ENCODE measurements at regions not wholly inside any gene's neighbourhood (a gene's known extent, or its start where the extent isn't known, plus 50 kb on each side); places are given as distances from the start of the nearest gene placed in this dataset.
"Not testable (repeated sequence)": the region's sequence is repeated elsewhere in the genome, so short reads cannot be mapped to it uniquely, and the experiment has no call there.

DNA sequence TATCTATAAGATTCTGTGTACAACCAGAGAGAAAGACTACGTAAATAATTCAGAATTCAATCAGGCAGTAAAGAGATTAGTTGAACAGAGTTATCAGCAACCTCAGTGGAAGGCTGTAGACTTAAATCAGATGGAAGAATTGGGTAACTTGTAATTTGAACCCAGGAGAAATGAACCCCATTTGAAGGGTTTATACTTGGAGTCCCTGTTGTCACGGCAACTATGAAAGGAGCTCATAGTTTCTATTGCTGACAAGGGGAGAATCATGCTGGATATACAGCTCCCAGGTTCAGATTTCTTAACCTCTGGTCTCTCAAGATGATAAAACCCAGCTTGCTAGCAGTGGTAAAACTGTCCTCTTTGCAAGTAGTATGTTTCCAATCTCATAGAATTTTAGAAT lies 54.4 kb upstream of the BMP4 start:
- no peak for DNase-seq

- DNase-seq: no peak
Measured at GRCh38 chr14:54023027-54023426, 66.4 kb upstream of the BMP4 start.

DNA sequence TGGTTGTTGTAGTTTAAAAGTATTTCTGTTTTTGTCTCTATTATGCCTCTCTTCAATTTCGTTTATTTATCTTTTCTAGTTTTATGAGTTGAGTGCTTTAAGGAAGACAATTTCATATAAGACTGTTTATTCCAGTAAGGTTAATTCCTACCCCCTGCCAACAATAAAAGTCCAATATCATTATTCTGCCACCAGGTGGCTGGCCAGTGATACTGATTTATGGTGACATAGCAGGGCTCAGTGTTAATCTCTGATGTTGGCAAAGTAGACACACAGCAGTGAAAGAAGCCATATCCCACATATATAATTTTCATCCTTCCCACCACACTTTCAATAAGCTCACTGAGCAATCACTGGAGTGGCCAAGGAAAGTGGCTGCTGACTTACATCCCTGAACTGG lies 69.0 kb upstream of the BMP4 start:
- no peak for DNase-seq

DNA sequence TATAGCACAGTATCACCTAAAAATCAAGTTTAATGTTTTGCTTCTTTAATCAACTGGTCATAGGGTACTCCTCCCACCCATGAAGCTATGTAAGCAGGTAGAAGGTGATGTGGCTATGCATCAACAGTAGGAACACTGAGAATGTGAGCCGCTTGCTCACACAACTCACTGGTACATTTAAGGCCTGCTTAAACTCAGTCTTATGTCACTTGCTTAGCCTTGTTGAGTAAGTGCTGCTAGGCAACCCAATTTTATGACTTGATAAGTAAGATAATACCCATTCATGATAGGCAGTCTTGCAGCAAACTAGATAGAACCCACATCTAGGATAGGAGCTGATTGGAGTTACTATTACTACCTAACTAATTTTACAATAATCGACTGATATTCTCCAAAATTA lies 70.0 kb upstream of the BMP4 start:
- no peak for DNase-seq

- DNase-seq: not testable (repeated sequence)
Measured at GRCh38 chr14:54030996-54031395, 74.4 kb upstream of the BMP4 start.

DNA sequence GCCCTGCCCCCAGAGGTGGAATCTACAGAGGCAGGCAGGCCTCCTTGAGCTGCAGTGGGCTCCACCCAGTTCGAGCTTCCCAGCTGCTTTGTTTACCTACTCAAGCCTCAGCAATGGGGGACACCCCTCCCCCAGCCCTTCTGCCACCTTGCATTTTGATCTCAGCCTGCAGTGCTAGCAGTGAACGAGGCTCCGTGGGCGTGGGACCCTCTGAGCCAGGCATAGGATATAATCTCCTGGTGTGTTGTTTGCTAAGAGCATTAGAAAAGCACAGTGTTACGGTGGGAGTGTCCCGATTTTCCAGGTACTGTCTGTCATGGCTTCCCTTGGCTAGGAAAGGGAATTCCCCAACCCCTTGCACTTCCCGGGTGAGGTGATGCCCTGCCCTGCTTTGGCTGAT lies 76.7 kb upstream of the BMP4 start:
- DNase-seq: not testable (repeated sequence)

DNA sequence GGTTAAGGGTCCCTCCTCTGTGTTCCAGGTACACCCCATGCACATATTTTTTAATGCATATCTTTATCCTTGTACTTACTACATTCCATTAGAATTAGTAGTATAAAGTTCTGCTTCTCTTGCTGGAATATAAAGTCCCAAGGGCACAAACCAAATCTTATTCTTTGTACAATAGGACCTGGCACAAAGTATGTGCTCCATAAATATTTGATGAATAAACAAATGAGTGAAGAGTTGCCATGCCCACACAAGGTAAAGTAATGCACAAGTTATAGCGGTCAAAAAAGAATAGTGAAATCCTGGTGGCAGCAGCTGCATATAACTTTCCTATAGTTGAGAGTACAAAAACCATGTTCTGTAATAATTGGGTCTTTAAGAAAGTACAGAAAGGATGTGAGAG lies 82.1 kb upstream of the BMP4 start:
- no peak for DNase-seq

GRCh38 chr14:54039311-54039710 lies 82.7 kb upstream of the BMP4 start:
- no peak for DNase-seq

DNA sequence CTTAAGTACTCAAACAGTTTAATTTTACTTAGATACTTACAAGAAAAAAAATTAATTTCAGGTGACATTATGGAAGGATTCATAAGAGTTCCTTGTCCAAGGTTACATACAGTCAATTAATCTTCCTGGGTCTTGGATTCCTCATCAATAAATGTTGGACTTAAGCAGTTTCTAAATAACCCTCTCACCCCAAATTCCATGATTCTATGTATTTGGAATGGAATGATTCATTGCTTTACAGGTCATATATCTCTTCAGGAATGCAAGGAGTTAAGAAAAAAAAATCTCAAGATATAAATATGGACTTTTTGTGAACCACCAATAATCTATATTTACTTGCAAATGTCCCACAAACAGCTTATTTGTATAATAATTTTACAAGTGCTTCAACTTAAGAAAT lies 84.2 kb upstream of the BMP4 start:
- no peak for DNase-seq

DNA sequence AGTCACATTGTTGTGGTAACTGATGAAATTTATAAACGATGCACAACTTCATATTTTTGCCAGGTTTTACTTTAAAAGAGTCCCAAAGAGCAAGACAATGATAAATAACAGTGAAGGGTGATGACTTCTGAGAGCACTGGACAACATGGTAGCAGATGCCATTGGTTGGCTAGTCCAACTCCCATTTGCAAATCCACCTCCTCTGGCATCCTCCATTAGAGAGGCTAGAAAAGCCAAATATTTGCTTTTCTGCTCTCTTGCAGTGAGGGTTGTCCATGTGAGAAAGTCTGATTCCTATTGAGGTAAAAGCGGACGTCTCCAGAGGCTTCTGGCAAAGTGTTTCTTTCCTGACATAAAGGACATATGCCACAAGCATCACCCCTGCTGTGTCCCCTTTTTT lies 89.6 kb upstream of the BMP4 start:
- DNase-seq: no peak

DNA sequence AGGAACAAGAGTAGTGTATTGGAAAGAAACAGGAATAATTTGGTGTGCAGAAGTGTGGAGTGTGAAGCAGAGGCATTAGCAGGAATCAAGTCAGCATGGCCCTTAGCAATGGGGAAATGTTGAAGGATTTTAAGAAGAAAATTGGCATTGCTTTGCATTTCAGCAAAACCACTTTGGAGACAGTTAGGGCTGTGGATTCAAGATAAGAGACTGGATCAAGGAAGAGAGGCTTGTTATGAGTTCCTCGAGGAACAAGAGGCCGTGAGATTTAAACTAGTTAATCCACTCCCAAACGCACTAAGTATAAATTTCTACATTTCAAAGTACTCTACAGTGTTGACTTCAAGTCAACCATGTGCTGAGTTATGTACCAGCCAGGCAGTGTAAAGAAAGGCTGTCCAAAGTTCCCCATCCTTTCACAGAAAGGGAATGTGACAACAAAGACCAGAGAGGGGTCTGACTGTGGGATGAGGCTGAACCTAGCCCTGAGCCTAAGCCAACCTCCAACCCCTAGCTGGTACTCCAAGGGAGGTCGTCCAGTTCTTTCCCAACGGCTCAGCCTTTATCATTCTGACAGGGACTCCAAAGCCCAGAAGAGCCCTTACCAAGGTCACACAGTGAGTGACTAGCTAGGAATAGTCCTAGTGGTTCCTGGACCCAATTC lies 91.2 kb upstream of the BMP4 start:
- no peak for DNase-seq

GRCh38 chr14:54048311-54048710 lies 91.7 kb upstream of the BMP4 start:
- no peak for DNase-seq

GRCh38 chr14:54048736-54049135 lies 92.1 kb upstream of the BMP4 start:
- no peak for DNase-seq

- DNase-seq: no peak
Measured at GRCh38 chr14:54050759-54051158, 94.1 kb upstream of the BMP4 start.

DNA sequence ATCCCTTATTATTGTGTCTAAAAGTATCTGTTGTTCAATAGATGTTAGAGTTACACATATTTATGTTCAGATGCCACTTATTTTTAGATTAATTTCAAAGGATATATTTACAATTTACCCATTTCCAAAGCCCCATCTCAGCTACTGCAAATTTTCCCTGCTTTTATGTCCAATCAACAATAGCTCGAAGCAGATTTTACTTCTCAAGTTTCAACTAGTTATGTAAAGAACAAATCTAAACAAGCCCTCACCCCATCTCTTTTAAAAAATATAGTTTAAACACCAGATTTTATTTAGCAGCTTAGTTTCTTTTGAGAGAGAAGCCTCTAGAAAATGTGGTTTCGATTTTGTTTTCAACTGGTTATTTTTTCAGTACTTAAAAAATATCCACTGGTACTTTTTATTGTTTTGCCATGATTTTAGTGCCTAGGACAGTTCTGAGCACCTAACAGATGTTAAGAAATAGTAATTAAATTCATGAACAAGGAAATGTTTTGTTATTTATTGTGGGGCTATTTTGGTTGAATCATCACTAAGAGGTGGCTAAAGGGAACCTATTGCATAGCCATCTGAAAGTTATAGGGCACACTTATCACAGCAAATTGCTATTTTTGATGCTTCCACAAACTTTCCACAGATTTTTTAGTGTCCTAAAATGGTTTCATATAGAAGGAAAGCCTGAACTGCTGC lies 96.2 kb upstream of the BMP4 start:
- DNase-seq: no peak

DNA sequence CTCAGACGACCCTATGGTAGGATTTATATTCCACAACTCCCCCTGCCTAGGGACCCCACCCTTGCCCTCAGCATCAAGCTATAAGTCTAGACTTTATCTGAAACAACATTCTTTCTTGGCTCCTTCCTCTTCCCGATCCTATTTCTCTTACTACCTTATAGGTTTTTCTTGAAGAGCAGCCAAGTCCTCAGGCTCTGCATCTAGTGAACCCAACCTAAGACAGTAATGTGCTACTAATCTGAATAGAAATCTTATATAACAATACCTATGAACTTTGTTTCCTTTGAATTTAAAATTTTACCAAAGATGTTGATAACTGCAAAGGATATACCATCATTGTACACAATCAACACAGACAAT lies 96.7 kb upstream of the BMP4 start:
- DNase-seq: no peak

DNA sequence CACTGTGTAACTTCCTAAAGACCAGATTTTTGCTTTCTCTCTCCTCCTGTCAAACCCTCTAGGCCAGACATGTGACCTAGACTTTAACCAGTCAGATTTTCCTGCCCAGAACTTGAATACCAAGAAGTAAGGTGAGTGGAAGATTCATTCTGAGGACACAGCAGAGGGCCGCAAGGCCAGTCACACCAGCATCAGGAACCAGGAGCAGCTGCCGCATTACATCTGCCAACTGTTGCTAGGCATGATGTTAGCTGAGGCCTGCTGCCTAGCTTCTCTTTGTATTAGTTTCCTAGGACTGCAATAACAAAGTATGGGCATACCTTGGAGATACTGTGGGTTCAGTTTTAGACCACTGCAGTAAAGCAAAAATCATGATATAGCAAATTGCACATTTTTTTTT lies 101.9 kb upstream of the BMP4 start:
- DNase-seq: no peak

- DNase-seq: no peak
Measured at GRCh38 chr14:54083549-54084239, 127.1 kb upstream of the BMP4 start.

DNA sequence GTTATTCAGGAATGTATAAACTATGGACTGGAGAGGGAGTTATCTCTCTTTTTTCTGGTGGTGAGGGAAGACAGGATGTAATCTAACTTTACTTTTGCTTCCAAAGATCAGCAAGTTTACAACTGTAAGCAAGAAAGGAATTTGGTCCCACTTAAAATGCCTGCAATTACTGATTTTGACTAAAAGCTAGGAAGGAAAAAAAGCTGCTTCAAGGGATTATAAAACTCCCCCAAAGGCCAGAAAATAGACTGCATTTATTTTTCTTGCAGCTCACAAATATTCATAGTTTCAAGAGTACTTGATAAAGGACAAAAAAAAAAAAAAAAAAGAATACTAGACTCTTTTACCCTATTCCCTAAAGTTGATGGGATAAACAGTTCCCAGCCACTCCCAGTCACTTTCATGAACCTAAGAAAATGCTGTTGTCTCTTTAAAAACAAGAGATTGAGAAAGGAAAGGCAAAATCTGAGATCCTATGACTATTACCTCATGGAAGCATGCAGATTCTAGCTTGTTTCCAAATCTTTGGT lies 128.7 kb upstream of the BMP4 start:
- no peak for DNase-seq

GRCh38 chr14:54085841-54086240 lies 129.2 kb upstream of the BMP4 start:
- no peak for DNase-seq

DNA sequence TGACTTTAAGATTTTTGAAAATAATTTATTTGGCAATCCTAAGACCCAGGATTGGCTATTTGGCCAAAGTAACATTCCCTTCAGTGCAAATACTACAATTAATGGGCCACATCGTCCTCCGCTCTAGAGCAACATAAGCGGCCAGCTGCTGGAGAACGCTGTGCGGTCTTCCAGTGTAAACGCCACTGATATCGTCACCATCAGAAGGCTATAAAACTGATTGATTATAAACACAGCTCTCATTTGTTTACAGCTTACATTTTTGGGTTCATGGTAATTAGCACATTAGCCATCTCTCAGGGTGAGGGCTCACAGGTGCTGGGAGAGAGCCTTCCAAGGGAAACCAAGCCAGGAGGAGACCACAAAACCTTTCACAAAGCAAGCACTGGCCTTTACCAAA lies 130.1 kb upstream of the BMP4 start:
- no peak for DNase-seq

GRCh38 chr14:54087376-54087775 lies 130.8 kb upstream of the BMP4 start:
- no peak for DNase-seq

DNA sequence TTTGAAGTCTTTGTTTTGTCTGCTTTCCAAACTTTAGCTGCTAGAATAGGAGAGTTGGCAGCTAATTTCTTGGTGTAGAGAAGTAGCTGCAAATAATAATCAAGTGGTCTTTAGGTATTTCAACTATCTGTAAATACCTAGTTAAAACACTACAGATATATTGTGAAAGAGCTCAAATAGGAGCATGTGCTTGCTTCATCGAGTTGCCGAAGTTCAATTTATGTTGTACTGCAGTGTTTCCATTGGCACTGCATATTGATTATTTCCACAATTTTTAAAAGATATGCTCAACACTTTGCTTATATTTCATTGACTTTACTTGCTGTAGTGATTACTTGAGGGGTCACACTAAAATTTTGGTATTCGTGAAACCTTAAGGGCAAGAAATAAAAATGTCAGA lies 131.6 kb upstream of the BMP4 start:
- DNase-seq: no peak

DNA sequence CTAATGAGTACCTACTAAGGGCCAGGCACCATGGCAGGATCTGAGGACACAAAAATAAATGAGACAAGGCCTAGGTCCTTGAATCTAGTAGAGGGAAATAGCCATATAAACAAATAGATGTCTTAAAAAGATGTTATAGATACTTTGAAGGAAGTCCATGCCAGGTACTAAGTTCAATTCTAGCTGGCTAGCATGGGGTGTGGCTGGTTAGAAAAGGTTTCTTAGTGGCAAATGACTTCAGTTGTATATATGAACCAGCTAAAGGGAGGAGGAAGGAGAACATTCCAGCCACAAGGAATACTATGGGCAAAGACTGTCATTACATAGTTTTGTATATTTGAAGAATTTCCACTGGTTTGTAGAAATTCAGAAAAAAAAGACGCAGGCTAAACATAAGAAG lies 133.6 kb upstream of the BMP4 start:
- no peak for DNase-seq
